ENCODE measurements at regions not wholly inside any gene's neighbourhood (a gene's known extent, or its start where the extent isn't known, plus 50 kb on each side); places are given as distances from the start of the nearest gene placed in this dataset.
A peak's percentile ranks its signal among the peaks of the same experiment; 100 is the strongest.
"Not testable (repeated sequence)": the region's sequence is repeated elsewhere in the genome, so short reads cannot be mapped to it uniquely, and the experiment has no call there.

DNA sequence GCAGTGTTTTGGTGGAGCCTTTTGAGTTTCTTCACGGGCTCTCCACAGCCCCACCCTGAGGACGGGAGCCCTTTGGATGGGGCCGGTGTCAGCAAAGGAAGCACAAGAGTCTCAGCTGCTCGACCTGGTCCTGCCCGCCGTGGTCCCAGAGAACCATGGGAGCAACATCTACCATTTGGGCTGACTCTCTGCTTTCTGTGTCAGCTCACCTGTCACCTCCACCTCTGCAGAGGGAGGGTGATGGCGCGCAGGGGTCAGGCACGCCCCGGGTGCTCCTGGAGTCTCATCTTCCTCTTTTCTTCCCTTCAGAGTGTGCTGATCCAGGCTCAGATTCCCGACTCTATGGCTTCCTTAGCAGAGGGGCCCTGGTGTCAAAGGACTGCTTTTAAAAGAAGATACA, 171.7 kb downstream of the LAT start:
- no peak for DNase-seq

DNA sequence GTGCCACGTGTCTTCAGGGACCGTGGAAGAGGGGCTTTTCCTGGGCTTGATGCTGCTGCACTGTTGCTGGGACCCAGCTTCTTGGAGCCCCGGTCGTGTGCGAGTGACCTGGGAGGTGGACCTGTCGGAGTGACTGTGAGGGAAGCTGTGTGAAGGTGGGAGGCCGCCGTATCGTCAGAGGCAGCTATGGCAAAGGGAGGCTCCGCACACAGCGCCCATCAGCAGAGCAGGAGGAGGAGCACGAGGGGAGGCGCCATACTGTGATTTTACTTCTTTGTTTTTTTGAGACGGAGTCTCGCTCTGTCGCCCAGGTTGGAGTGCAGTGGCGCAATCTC, 171.0 kb downstream of the LAT start:
- not testable (repeated sequence) for DNase-seq

DNA sequence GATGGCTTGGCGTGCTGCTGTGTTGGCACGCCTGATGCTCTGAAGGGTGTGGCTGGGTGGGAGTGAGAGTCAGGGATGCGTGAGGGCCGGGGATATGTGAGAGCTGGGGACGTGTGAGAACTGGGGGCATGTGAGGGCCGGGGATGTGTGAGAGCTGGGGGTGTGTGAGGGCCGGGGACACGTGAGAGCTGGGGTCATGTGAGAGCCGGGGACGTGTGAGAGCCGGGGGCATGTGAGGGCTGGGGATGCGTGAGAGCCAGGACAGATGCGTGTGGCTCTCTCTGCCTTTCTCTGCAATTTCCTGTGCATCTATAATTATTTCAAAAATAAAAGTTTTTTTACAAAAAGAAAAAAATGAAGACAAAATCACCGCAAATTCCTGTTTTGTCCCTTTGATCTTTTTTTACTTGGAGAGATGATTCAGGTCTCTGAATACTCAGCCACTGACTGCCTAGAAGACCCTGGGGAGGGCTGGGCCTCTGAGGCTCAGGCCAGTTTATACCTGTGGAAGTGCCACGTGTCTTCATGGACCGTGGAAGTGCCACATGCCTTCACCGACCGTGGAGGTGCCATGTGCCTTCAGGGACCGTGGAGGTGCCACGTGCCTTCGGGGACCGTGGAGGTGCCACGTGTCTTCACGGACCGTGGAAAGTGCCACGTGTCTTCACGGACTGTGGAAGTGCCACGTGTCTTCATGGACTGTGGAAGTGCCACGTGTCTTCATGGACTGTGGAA, 170.4 kb downstream of the LAT start:
- not testable (repeated sequence) for DNase-seq

DNA sequence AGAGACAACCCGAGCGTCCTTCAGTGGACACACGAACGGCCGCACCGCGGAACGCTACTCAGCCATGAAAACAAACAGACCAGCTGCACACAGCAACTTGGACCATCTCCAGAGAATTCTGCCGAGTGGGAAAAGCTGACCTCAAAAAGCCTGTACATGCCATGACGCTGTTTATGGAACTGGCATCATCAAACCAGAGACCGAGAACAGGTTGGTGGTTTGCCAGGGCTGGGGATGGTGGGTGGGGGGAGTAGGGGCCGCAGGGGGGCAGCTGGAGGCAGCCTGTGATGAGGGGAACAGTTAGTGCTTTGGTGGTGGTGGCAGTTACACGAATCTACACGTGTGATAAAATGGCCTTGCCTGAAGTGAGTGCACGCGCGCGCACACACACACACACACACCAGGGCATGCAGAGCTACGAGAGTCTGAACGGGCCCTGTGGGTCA, 169.8 kb downstream of the LAT start:
- DNase-seq = no peak

DNA sequence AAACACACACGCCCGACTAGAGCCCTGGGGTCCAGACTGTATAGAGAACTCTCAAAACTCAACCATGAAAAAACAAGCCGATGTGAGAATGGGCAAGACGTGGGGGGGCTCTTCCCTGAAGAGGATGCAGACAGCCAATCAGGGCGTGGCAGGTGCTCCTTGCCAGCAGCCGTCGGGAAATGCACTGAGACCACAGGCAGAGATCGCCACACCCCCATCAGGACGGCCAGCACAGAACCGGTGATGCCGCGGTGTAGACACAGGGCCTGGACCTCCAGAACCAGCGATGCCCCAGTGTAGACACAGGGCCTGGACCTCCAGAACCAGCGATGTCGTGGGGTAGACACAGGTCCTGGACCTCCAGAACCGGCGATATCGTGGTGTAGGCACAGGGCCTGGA, 169.2 kb downstream of the LAT start:
- no peak for DNase-seq

DNA sequence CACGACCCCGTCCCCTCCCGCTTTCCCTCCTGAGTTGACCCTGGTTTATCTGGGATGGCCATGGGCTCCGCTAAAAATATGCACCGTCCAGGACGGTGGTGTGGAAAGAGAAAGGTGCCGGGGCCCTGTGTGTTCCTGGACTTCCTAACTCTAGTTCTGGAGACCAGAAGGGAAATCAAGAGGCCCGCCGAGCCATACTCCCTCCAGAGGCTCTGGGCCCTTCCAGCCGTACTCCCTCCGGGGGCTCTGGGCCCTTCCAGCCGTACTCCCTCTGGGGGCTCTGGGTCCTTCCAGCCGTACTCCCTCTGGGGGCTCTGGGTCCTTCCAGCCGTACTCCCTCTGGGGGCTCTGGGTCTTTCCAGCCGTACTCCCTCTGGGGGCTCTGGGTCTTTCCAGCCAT, 168.5 kb downstream of the LAT start:
- DNase-seq = not testable (repeated sequence)

DNA sequence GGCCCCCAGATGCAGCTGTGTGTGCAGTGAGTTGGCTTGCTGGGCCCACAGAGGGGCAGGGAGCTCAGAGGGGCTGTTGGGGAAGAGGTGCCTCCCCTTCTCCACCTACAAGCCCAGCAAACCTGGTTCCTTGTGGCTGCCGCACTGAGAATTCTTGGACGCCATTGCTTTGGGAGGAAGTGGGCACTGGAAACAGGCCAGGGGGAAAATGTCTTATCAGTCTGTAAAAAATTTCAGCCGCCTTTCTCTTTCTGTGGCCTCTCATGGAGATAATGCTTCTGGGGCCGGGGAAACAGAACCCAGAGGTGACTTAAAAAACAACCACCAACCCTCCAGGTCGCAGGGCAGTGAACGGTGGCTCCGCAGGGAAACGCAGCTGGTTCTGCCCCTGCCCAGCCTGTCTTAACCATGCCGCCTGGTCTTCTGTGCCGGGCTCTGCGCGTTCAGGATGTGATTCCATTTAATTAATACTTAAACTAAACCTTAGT, 167.7 kb downstream of the LAT start:
- not testable (repeated sequence) for DNase-seq

DNA sequence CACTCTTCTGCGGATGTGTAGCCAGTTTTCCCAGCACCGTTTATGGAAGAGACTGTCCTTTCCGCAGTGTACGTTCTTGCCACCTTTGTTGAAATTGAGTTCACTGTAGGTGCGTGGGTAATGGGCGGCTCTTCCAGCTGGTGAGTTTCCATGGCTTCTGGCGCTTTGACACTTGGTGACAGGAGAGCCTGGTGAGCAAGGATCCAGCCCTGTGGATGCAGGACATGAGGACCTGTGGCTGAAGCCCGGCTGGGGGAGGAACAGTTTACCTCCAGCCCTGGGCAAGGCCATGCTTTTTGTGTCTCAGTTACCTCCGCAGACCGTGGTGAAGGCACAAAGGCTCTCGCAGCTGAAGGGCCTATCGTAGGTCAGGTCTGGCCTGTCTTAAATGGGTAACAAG, 166.5 kb downstream of the LAT start:
- DNase-seq = no peak

DNA sequence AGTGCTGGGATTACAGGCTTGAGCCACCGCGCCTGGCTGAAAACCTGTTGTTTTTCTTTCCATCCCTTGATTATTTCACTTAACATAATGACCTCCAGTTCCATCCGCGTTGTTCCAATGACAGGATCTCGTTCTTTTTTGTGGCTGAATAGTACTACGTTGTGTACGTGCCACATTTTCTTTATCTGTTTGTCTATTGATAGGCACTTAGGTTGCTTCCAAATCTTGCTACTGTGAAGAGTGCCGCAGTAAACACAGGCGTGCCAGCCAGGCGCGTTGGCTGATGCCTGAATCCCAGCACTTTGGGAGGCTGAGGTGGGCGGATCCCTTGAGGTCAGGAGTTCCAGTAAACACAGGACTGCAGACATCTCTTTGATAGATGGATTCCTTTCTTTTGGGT, 165.1 kb downstream of the LAT start:
- not testable (repeated sequence) for DNase-seq

DNA sequence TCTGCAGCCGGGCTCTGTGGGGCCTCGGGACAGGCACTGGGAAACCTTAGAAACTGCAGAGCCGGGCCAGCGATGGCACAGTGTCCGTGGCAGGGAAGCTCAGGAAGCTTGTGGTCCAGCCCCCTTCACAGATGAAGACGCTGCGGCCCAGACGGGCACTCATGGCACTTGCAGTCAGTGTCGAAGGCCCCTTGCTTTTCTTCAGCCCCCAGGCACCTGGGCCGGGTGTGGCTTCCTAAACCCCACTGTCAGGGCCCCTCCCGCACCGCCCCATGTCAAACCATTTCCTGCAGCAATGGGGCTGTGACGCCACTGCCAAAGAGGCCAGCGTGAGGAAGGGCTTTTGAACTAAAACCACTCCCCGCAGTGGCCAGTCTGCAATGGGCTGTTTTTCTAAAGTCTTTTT, 164.0 kb downstream of the LAT start:
- peak; percentile 55 for DNase-seq

DNA sequence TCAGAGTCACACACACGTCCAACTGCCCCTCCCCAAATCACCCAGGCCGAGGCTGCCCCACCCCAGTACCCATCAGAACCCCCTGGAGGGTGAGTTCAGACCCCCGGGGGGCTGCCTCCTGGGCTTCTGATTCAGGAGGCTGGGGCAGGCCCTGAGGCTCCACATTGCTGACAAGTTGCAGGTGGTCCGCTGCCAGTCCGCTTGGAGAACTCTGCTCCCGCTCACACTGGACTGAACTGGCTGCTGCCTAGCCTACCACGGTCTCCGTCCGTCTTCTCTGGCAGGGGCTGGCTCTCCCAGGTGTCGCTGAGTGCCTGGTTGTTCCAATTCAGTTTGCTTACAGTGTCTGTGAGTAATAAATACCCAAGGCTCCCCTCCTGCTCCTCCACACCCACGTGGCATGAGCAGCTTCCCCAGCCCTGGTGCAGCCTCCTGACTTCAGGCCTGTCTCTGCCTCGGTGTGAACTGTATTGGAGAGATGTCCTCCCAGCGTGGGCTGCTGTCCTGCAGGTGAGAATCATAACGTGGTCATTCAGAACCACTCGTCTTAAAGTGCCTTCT, 163.4 kb downstream of the LAT start:
- DNase-seq = no peak

DNA sequence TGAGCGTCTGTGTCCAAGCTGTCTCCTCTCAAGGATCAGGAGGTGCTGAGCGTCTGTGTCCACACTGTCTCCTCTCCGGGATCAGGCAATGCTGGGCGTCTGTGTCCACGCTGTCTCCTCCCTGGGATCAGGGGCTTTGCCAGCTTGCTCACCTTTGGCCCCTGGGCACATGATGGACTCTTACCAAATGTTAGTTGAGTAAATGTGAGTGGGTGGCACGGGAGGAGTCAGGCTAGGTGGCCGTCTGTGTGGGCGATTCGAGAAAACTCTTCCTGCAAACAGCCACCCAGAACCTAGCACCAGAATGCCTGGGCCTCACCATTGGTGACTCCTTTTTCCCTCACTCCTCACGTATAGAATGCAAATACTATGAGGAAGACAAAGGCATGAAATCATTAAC, 162.9 kb downstream of the LAT start:
- not testable (repeated sequence) for DNase-seq

DNA sequence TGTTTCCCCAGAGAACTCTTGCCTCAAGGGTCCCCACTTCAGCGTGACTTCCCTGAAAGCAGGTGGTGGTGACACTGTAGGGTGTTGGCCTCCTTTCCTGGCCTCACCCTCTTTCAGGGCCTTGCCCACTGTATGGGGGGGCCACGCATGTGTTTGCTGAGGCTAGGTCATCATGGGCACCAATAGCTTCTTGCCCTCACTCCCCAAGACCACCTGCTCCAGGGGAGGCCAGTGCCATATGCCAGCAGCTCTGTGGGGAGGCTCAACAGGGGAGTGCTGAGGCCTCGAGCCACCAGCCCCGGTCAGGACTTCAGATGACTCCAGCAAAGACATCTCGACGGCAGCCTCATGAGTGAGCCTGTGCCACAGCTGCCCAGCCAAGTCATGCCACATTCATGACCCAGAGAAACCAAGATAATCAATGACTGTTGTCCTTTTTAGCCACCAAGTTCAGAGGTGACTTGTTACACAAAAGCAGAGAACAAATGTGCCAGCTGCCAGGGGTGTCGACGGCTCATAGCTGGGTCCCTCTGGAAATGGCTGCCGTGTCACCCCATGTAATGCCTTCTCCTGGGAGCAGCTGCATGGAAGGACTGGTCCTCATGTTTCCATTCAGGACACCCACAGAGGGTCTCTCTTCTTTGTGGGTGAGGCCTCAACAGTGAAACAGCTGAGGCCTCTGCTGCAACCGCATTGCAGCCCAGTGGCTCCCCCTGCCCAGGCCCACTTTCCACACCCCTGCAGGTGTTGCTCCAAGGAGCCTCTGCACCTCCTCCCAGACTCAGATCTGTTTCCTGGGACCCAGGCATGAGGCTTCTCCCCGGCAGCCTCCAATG, 162.2 kb downstream of the LAT start:
- not testable (repeated sequence) for DNase-seq

DNA sequence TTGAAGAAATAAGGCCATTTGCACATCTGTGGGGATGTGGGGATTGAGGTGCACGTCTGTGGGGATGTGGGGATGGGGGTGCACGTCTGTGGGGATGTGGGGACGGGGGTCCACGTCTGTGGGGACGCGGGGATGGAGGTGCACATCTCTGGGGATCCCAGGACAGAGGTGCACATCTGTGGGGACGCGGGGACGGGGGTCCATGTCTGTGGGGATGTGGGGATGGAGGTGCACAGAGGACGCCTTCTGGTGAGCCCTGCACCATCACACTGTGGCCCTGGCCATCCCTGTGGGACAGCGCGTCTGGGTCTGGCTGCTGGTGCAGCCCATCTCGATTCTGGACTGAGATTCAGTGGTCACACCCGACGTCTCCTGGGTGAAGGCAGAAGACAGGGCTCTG, 161.4 kb downstream of the LAT start:
- DNase-seq = no peak

DNA sequence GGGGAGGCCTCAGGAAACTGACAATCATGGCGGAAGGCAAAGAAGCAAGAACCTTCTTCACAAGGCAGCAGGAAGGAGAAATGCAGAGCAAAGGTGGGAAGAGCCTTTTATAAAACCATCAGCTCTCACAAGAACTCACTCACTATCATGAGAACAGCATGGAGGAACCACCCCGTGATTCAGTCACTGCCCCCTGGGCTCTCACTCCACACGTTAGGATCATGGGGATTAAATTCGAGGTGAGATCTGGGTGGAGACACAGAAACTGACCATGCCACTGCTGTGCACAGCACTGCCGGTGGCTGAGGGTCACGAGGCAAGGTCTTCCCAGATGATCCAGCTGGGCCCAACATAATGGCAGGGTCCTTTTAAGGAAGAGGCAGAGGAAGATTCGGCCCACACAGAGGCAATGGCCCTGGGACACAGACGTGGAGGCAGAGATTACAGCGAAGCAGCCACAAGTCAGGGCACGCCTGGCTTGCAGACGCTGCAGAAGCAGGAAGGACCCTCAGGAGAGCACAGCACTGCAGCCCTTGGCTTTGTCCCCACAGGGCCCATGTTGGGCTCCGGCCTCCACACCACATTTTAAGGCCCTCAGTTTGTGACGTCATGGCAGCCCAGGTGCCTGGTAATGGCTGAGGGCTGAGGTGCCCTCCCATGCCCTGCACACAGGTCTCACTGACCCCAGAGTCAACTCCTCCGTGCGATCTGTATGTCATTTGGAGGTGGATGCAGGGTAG, 160.8 kb downstream of the LAT start:
- DNase-seq = not testable (repeated sequence)

DNA sequence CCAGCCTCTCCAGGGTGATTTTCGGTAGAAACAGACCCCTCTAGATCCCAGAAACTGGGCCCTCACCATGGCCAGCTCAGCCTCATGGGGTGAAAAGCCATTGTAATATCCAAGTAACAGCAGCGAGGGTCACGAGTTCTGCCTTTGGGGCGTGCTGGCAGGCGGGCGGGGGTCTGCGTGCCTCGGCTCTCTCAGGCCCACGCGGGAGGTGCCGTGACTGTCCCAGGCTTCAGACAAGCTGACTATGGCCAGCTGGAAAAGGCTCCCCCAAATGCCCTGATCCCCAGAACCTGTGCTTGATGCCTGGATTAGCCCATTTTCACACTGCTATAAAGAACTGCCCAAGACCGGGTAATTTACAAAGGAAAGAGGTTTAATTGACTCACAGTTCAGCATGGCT, 160.2 kb downstream of the LAT start:
- not testable (repeated sequence) for DNase-seq

DNA sequence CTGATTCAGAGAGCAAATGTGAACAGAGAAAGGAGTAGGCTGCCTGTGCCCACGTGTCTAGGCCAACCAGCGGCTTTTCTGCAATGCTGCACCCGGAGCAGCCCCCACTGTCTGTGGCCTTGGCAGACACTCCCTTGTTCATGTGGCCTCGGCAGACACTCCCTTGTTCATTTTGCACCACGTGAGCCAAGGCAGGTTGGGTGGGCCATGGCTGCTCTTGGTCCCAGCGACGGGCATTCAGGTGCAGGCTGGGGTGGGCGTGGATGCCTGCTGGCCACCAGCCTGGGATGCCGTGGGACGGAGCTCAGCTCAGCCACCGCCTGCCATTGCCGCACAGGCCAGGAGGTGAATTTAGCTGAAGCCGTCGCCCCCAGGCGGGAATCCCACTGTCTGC, 159.8 kb downstream of the LAT start:
- not testable (repeated sequence) for DNase-seq

DNA sequence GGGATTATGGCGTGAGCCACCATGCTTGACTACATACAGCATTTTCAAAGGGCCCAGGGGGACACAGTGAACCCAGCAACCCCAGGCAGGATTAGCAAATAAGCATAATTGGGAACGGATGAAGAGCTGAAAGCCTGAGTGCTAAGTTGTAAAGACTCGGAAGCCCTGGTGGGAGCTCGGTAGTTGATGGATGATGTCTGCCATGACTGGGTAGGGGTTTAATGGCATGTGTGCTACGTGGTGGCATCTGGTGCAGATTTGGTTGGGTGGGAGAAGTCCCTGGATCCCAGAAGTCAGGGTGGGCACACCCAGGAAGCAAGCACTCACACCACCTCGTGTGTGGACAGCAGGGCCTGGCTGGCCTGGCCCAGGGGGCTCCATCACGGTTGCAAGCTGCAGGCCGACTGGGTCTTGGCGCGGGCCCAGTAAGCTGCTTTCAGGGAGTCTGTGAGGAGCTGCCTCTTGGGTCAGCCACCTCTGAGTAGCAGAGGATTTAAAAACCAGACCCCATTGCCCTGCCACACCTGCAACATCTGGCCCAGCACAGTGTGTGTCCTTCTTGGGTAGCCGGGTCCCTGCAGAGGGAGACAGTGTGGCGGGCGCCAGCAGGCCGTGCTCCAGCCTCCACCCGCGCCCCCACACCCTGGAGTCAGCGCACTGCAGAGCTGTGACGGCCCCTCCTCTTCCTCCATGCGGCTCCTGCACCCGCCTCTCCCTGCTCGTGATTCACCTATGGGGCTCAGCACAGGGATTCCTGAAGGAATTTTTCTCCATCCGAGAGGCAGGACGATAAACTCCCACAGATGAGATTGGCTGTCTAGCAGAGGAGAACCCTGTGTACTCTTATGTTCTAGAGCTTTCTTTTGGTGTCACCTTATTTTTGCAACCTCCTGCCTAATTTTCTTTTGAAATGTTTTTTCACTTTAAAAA, 159.2 kb downstream of the LAT start:
- not testable (repeated sequence) for DNase-seq

DNA sequence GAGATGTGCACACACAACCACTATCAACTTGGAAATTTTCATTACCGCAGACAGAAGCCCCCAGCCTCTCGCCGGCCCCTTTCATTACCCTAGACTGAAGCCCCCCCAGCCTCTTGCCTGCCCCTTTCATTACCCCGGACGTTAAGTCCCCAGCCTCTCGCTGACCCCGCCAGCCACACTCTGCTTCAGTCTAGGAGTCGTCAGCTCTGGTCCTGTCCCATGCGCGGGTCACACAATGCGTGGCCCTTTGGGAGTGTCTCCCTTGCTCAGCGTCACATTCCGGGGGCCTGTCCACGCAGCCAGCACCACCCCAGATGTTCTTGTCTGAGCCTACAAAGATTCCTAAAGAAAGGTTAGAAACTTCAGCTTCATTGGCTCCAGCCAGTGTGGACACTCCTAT, 157.7 kb downstream of the LAT start:
- not testable (repeated sequence) for DNase-seq

DNA sequence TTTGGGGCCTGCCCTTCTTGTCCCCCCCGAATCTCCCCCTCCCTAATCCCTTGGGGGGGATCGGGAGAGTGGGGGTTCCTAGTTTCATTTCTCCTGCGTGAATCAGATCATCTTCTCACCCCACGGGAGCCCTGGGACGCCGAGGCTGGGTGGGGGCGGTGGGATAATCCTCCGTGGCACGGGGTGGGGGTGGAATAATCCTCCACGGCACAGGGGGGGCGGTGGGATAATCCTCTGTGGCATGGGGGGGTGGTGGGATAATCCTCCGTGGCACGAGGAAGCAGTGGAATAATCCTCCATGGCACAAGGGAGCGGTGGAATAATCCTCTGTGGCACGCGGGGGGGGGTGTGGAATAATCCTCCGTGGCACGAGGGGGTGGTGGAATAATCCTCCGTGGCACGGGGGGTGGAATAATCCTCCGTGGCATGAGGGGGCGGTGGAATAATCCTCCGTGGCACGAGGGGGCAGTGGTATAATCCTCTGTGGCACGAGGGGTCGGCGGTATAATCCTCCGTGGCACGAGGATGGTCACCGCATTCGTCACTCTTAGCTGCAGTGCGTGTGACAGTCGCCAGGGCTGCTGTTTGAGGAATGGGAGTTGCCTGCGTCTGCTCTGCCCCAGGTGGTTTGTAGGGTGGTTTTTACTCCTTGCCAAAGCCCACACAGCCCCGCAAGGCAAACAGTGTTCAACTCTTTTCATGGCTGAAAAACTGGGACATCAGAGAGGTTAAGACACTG, 156.9 kb downstream of the LAT start:
- no peak for DNase-seq

DNA sequence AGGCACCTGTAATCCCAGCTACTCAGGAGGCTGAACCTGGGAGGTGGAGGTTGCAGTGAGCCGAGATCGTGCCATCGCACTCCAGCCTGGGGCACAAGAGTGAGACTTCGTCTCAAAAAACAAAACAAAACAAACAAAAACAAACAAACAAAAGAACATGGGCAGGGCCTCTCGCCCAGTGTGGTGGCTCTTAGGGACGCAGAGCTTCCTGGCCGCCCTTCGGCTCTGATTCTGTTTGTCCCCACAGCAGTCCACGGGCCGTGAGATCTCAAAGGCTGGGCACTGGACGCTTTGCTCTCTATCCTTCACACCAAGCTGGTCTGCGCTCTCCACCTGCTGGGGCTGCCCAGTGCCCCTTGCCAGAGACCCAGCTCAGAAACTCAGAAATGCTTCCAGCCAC, 156.3 kb downstream of the LAT start:
- not testable (repeated sequence) for DNase-seq
